ENCODE measurements at regions not wholly inside any gene's neighbourhood (a gene's known extent, or its start where the extent isn't known, plus 50 kb on each side); places are given as distances from the start of the nearest gene placed in this dataset.

GRCh38 chr10:21060626-21061025 is 163.5 kb upstream of the NEBL start:
- Histone ChIP-seq H3K9me3 (ENCODE audit: control insufficient read depth in 2 of 2, insufficient read depth in 1 of 2, low read length in 1 of 2) (peaks cover 0 to 3% of the 10 kb centered on the region in 2 donors), H3K4me1 (ENCODE audit: control insufficient read depth in 2 of 2, insufficient read depth in 2 of 2, low read length in 2 of 2) (no peaks in the 10 kb centered on the region), H3K36me3 (ENCODE audit: control insufficient read depth in 2 of 2, insufficient read depth in 2 of 2, low read length in 1 of 2) (no peaks in the 10 kb centered on the region), H3K27me3 (ENCODE audit: control insufficient read depth in 2 of 2, insufficient read depth in 1 of 2, low read length in 1 of 2) (no peaks in the 10 kb centered on the region), H3K27ac (ENCODE audit: low read depth in 1 of 2, low read length in 1 of 2) (no peak overlapping the region), H3K4me3 (ENCODE audit: low read length in 2 of 2) (no peak overlapping the region)
- WGBS = 88% methylated on average over 4 of the region's 4 CpGs
- no peak for DNase-seq (ENCODE audit: low read depth in 6 of 9, low spot score in 9 of 9)

DNA sequence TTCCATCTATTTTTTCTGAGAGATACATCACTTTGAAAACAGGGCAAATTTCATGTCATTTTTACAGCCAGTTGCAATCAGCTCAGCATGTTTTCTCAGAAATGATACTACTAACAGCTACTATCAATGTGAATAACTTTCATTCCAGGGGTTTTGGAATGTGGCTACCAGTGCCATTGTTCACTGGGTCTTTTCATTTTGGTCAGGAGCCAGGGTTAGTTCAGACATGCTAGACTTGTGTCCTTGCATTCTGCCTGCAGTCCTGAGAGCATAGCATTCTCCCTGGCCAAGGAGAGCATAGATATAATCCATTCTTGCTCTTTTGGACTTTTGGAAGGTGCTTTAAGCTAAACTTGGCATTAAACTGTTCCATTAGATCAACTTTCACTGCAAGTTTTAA is 160.9 kb upstream of the NEBL start:
- Histone ChIP-seq H3K27me3 (ENCODE audit: control insufficient read depth in 2 of 2, insufficient read depth in 1 of 2, low read length in 1 of 2) (no peaks in the 10 kb centered on the region), H3K9me3 (ENCODE audit: control insufficient read depth in 2 of 2, insufficient read depth in 1 of 2, low read length in 1 of 2) (peaks cover 0 to 3% of the 10 kb centered on the region in 2 donors), H3K27ac (ENCODE audit: low read depth in 1 of 2, low read length in 1 of 2) (no peak overlapping the region), H3K36me3 (ENCODE audit: control insufficient read depth in 2 of 2, insufficient read depth in 2 of 2, low read length in 1 of 2) (no peaks in the 10 kb centered on the region), H3K4me1 (ENCODE audit: control insufficient read depth in 2 of 2, insufficient read depth in 2 of 2, low read length in 2 of 2) (no peaks in the 10 kb centered on the region), H3K4me3 (ENCODE audit: low read length in 2 of 2) (no peak overlapping the region)
- no peak for DNase-seq (ENCODE audit: low read depth in 6 of 9, low spot score in 9 of 9)

DNA sequence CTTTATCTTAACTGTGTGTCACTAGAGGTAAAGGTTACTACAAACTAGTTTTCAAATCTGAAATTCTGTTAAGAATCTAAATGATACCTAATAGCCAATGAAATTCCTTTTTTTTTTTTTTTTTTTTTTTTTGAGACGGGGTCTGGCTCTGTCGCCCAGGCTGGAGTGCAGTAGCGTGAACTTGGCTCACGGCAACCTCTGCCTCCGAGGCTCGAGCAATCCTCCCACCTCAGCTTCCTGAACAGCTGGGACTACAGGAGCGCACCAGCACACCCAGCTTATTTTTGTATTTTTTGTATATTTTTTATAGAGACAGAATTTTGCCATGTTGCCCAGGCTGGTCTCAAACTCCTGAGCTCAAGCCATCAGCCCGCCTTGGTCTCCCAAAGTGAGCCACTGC is 160.3 kb upstream of the NEBL start:
- no peaks in the 10 kb centered on the region for H3K4me1 ChIP-seq (ENCODE audit: control insufficient read depth in 2 of 2, insufficient read depth in 2 of 2, low read length in 2 of 2)
- peaks cover 0 to 3% of the 10 kb centered on the region in 2 donors for H3K9me3 ChIP-seq (ENCODE audit: control insufficient read depth in 2 of 2, insufficient read depth in 1 of 2, low read length in 1 of 2)
- H3K36me3 ChIP-seq (ENCODE audit: control insufficient read depth in 2 of 2, insufficient read depth in 2 of 2, low read length in 1 of 2) = no peaks in the 10 kb centered on the region
- H3K4me3 ChIP-seq (ENCODE audit: low read length in 2 of 2) = no peak overlapping the region
- WGBS = 92% methylated on average over 8 of the region's 8 CpGs
- H3K27ac ChIP-seq (ENCODE audit: low read depth in 1 of 2, low read length in 1 of 2) = no peak overlapping the region
- DNase-seq (ENCODE audit: low read depth in 6 of 9, low spot score in 9 of 9) = no peak
- H3K27me3 ChIP-seq (ENCODE audit: control insufficient read depth in 2 of 2, insufficient read depth in 1 of 2, low read length in 1 of 2) = no peaks in the 10 kb centered on the region

GRCh38 chr10:21056461-21056860 is 159.3 kb upstream of the NEBL start:
- H3K27me3 ChIP-seq (ENCODE audit: control insufficient read depth in 2 of 2, insufficient read depth in 1 of 2, low read length in 1 of 2) = no peaks in the 10 kb centered on the region

DNA sequence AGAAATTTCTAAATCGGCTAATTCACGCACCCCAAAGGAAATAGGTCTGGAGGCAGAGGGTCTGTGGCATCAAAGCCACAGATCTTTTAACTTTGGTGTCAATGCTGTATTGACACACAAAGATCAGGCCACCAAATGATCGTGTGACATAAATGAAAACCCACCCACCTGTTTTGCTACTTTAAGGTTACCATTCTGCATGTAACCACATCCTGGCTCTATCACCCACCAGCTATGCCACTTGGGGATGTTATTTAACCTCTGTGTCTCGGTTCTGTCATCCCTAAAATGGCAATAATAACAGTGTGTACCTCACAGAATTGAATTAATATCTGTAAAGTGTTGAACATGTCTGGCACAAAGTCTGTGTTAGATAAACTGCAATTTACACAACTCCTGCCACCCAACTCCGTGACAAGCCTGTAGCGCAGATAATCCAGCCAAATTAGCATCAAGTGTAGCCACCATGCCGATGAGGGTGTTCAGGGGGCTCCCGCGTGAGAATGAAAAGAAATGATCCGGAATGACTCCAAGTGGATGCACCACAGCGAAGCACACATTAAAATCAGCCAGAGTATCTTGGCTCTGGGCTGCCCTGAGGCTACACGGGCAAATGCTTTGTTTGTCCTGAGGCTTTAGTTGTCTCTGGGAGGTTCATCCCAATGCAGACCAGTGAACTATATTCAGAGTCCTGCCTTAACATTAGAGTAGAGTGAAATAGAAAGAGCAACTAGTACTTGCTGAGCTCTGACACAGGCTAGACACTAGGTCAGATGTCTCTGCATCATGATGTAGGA is 158.4 kb upstream of the NEBL start:
- no peaks in the 10 kb centered on the region for H3K4me1 ChIP-seq (ENCODE audit: control insufficient read depth in 2 of 2, insufficient read depth in 2 of 2, low read length in 2 of 2)
- 79% methylated on average over 12 of the region's 12 CpGs for WGBS
- DNase-seq (ENCODE audit: low read depth in 6 of 9, low spot score in 9 of 9) = peak in 8 of 9 donors; percentile 1 to 50 (median 16)

More at GRCh38 chr10:21056461-21056860, 159.3 kb upstream of the NEBL start:
- DNase-seq (ENCODE audit: low read depth in 6 of 9, low spot score in 9 of 9) = no peak
- no peaks in the 10 kb centered on the region for H3K4me1 ChIP-seq (ENCODE audit: control insufficient read depth in 2 of 2, insufficient read depth in 2 of 2, low read length in 2 of 2)
- H3K4me3 ChIP-seq (ENCODE audit: low read length in 2 of 2) = no peak overlapping the region
- H3K27ac ChIP-seq (ENCODE audit: low read depth in 1 of 2, low read length in 1 of 2) = no peak overlapping the region
- WGBS = 78% methylated on average over 4 of the region's 4 CpGs
- no peaks in the 10 kb centered on the region for H3K36me3 ChIP-seq (ENCODE audit: control insufficient read depth in 2 of 2, insufficient read depth in 2 of 2, low read length in 1 of 2)
- H3K9me3 ChIP-seq (ENCODE audit: control insufficient read depth in 2 of 2, insufficient read depth in 1 of 2, low read length in 1 of 2) = peaks cover 0 to 3% of the 10 kb centered on the region in 2 donors

GRCh38 chr10:21053953-21054690 is 157.0 kb upstream of the NEBL start:
- Histone ChIP-seq H3K27ac (ENCODE audit: low read depth in 1 of 2, low read length in 1 of 2) (no peak overlapping the region), H3K27me3 (ENCODE audit: control insufficient read depth in 2 of 2, insufficient read depth in 1 of 2, low read length in 1 of 2) (no peaks in the 10 kb centered on the region), H3K4me3 (ENCODE audit: low read length in 2 of 2) (no peak overlapping the region), H3K36me3 (ENCODE audit: control insufficient read depth in 2 of 2, insufficient read depth in 2 of 2, low read length in 1 of 2) (no peaks in the 10 kb centered on the region), H3K4me1 (ENCODE audit: control insufficient read depth in 2 of 2, insufficient read depth in 2 of 2, low read length in 2 of 2) (no peaks in the 10 kb centered on the region), H3K9me3 (ENCODE audit: control insufficient read depth in 2 of 2, insufficient read depth in 1 of 2, low read length in 1 of 2) (peaks cover 0 to 2% of the 10 kb centered on the region in 2 donors)
- WGBS = 92% methylated on average over 9 of the region's 9 CpGs
- no peak for DNase-seq (ENCODE audit: low read depth in 6 of 9, low spot score in 9 of 9)

More for the DNA sequence above, 158.4 kb upstream of the NEBL start:
- no peak overlapping the region for H3K4me3 ChIP-seq (ENCODE audit: low read length in 2 of 2)
- H3K9me3 ChIP-seq (ENCODE audit: control insufficient read depth in 2 of 2, insufficient read depth in 1 of 2, low read length in 1 of 2) = peaks cover 0 to 3% of the 10 kb centered on the region in 2 donors
- no peaks in the 10 kb centered on the region for H3K36me3 ChIP-seq (ENCODE audit: control insufficient read depth in 2 of 2, insufficient read depth in 2 of 2, low read length in 1 of 2)
- H3K27me3 ChIP-seq (ENCODE audit: control insufficient read depth in 2 of 2, insufficient read depth in 1 of 2, low read length in 1 of 2) = no peaks in the 10 kb centered on the region
- no peak overlapping the region for H3K27ac ChIP-seq (ENCODE audit: low read depth in 1 of 2, low read length in 1 of 2)

- no peaks in the 10 kb centered on the region for H3K9me3 ChIP-seq (ENCODE audit: control insufficient read depth in 2 of 2, insufficient read depth in 1 of 2, low read length in 1 of 2)
- WGBS = 94% methylated on average over 4 of the region's 4 CpGs
- DNase-seq (ENCODE audit: low read depth in 6 of 9, low spot score in 9 of 9) = no peak
- H3K4me3 ChIP-seq (ENCODE audit: low read length in 2 of 2) = no peak overlapping the region
- no peaks in the 10 kb centered on the region for H3K36me3 ChIP-seq (ENCODE audit: control insufficient read depth in 2 of 2, insufficient read depth in 2 of 2, low read length in 1 of 2)
- H3K4me1 ChIP-seq (ENCODE audit: control insufficient read depth in 2 of 2, insufficient read depth in 2 of 2, low read length in 2 of 2) = no peaks in the 10 kb centered on the region
- no peak overlapping the region for H3K27ac ChIP-seq (ENCODE audit: low read depth in 1 of 2, low read length in 1 of 2)
- H3K27me3 ChIP-seq (ENCODE audit: control insufficient read depth in 2 of 2, insufficient read depth in 1 of 2, low read length in 1 of 2) = no peaks in the 10 kb centered on the region
These were observed 155.6 kb upstream of the NEBL start for GRCh38 chr10:21052709-21053104.

GRCh38 chr10:21052072-21052708 is 155.1 kb upstream of the NEBL start:
- no peak overlapping the region for H3K27ac ChIP-seq (ENCODE audit: low read depth in 1 of 2, low read length in 1 of 2)
- H3K9me3 ChIP-seq (ENCODE audit: control insufficient read depth in 2 of 2, insufficient read depth in 1 of 2, low read length in 1 of 2) = no peaks in the 10 kb centered on the region
- no peaks in the 10 kb centered on the region for H3K4me1 ChIP-seq (ENCODE audit: control insufficient read depth in 2 of 2, insufficient read depth in 2 of 2, low read length in 2 of 2)
- no peak for DNase-seq (ENCODE audit: low read depth in 6 of 9, low spot score in 9 of 9)
- H3K4me3 ChIP-seq (ENCODE audit: low read length in 2 of 2) = no peak overlapping the region
- no peaks in the 10 kb centered on the region for H3K36me3 ChIP-seq (ENCODE audit: control insufficient read depth in 2 of 2, insufficient read depth in 2 of 2, low read length in 1 of 2)
- WGBS = 86% methylated on average over 5 of the region's 5 CpGs
- no peaks in the 10 kb centered on the region for H3K27me3 ChIP-seq (ENCODE audit: control insufficient read depth in 2 of 2, insufficient read depth in 1 of 2, low read length in 1 of 2)

- Histone ChIP-seq H3K27ac (ENCODE audit: low read depth in 1 of 2, low read length in 1 of 2) (no peak overlapping the region), H3K9me3 (ENCODE audit: control insufficient read depth in 2 of 2, insufficient read depth in 1 of 2, low read length in 1 of 2) (no peaks in the 10 kb centered on the region), H3K36me3 (ENCODE audit: control insufficient read depth in 2 of 2, insufficient read depth in 2 of 2, low read length in 1 of 2) (no peaks in the 10 kb centered on the region), H3K4me1 (ENCODE audit: control insufficient read depth in 2 of 2, insufficient read depth in 2 of 2, low read length in 2 of 2) (no peaks in the 10 kb centered on the region), H3K27me3 (ENCODE audit: control insufficient read depth in 2 of 2, insufficient read depth in 1 of 2, low read length in 1 of 2) (no peaks in the 10 kb centered on the region), H3K4me3 (ENCODE audit: low read length in 2 of 2) (no peak overlapping the region)
- WGBS = 90% methylated on average over 3 of the region's 3 CpGs
- no peak for DNase-seq (ENCODE audit: low read depth in 6 of 9, low spot score in 9 of 9)
These were observed 152.4 kb upstream of the NEBL start for GRCh38 chr10:21049482-21049881.

Measured in thymus (tissue), 11 donors.